Adrenal gland (tissue), 5 donors: ENCODE measurements at regions not wholly inside any gene's neighbourhood (a gene's known extent, or its start where the extent isn't known, plus 50 kb on each side); places are given as distances from the start of the nearest gene placed in this dataset.

Experiments used
- CTCF ChIP-seq, 6 experiments: fragments of 450-650 bp in 4 of 6; fragments of 200-600 bp in 2 of 6; sonication (generic) in 1 of 6; IDR thresholded peaks; 1 replicate in 5 of 6; 2 replicates in 1 of 6; pipeline versions ENCODE4 v1.5.1 to v1.8.0; 2016 to 2021; ENCODE audit warnings: antibody characterized with exemption in 6 of 6, mild to moderate bottlenecking in 2 of 6, moderate library complexity in 1 of 6
- POLR2A ChIP-seq, 2 donors: fragments of 450-650 bp; IDR thresholded peaks; one replicate each; pipeline ENCODE4 v1.6.1; 2017; ENCODE audit warnings: antibody characterized with exemption in 2 of 2, mild to moderate bottlenecking in 2 of 2, moderate library complexity in 1 of 2
- donor health status: DM: no; HTN: no; CAD: no.

- TF ChIP-seq POLR2A (IDR thresholded peaks at IDR 0.05): peak in 1 of 2 donors; percentile 14
- no peak for TF ChIP-seq CTCF (IDR thresholded peaks at IDR 0.05)
These were observed 59.1 kb upstream of the PSME4 start for GRCh38 chr2:54029721-54030395.
